Amniotic epithelial cell (primary cell): ENCODE measurements at regions not wholly inside any gene's neighbourhood (a gene's known extent, or its start where the extent isn't known, plus 50 kb on each side); places are given as distances from the start of the nearest gene placed in this dataset.

Source experiments
- DNase-seq: peaks from one replicate; pipeline ENCODE4 v3.0.0-alpha.2; 2010; ENCODE audit warnings: low read depth

GRCh38 chr12:44961887-44962286 is 85.8 kb upstream of the NELL2 start:
- DNase-seq: no peak

GRCh38 chr12:44960856-44961255 is 84.7 kb upstream of the NELL2 start:
- DNase-seq: no peak

DNA sequence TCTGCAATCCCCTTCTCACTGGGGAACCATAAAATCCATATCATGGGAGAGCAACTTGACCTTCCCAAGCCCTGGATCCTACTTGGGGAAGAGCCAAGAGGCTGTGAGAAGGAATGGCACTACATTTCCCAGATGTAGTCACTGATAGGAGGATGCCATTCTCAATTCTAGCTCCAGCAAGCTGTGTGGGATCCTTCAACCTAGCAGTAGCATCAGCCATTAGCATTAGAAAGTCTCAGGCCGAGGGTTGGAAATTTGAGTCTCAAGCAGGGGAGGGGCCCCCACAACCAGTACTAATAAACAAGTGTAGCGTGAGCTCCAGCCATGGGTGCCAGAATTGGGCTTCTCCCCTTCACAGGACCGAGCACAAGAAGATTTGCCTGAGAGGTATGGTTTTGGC is 84.3 kb upstream of the NELL2 start:
- DNase-seq: no peak

GRCh38 chr12:44947163-44947562 is 71.0 kb upstream of the NELL2 start:
- DNase-seq: no peak

GRCh38 chr12:44942714-44943113 is 66.6 kb upstream of the NELL2 start:
- no peak for DNase-seq

GRCh38 chr12:44930972-44931600 is 55.0 kb upstream of the NELL2 start:
- DNase-seq: peak; percentile 53

DNA sequence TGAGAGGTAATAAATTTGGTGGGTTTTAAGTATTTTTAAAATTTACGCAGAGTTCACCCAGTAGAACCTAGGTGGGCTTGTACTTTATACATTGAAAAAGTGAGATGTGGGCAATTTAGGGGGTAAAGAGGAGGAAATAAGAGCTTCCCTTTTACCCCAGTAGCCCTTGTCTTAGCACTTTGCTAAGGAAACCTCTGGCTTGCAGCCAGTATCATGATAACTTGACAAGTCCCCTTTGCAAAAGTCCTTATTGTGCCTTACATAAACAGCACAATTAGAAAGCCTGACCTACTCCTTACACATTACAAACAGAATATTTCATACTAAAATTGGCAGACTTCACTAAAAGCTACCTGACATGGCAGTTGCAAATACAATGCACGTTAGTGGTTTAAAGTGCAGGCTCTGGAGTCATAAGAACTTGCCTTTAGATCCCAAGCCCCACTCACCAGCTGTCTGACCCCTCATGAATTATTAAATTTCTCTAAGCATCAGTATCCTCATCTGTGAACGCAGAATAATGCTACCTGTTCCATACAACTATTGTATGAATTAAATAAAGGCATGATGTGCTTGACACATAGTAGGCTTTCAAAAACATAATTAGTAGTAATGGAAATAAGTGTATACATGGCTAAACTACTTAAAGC is 53.2 kb upstream of the NELL2 start:
- no peak for DNase-seq
